H1 (cell line): ENCODE measurements at regions not wholly inside any gene's neighbourhood (a gene's known extent, or its start where the extent isn't known, plus 50 kb on each side); places are given as distances from the start of the nearest gene placed in this dataset.

Experiments used
- EZH2 ChIP-seq: fragments of 200-600 bp; sonication (generic); IDR thresholded peaks from 2 replicates; pipeline ENCODE4 v1.7.1; 2012; ENCODE audit warnings: low read depth, mild to moderate bottlenecking, moderate library complexity, low read length, inconsistent platforms; ENCODE audit not compliant: severe bottlenecking
- MAFK ChIP-seq: IDR thresholded peaks from 2 replicates; pipeline ENCODE4 v1.6.1; 2012; ENCODE audit warnings: low read depth, mild to moderate bottlenecking, improper control_type of control experiment, low read length
- POLR2AphosphoS5 ChIP-seq: IDR thresholded peaks from 2 replicates; pipeline ENCODE4 v1.6.1; 2011; ENCODE audit warnings: low read depth, low read length
- RBBP5 ChIP-seq: IDR thresholded peaks from 2 replicates; pipeline ENCODE4 v1.7.1; 2012; ENCODE audit warnings: low read depth, mild to moderate bottlenecking, inconsistent platforms, low read length, moderate library complexity, borderline replicate concordance
- TAF7 ChIP-seq: optimal IDR thresholded peaks from 2 replicates; pipeline ENCODE3; 2011; ENCODE audit warnings: low read depth, mild to moderate bottlenecking, inconsistent platforms, low read length, moderate library complexity, borderline replicate concordance
- TF ChIP-seq, protein P1 (sequence below), 3 experiments: IDR thresholded peaks; 1 replicate in 2 of 3; 2 replicates in 1 of 3; pipeline versions ENCODE4 v1.5.1 to v1.6.1; 2011; ENCODE audit warnings: low read length in 3 of 3, mild to moderate bottlenecking in 3 of 3, inconsistent platforms in 2 of 3, low read depth in 1 of 3, moderate library complexity in 1 of 3; ENCODE audit not compliant: insufficient read depth in 1 of 3; ENCODE audit errors: control extremely low read depth in 1 of 3
- TF ChIP-seq, protein P2 (sequence below): IDR thresholded peaks from 2 replicates; pipeline ENCODE4 v1.6.1; 2012; ENCODE audit warnings: inconsistent platforms

DNA sequence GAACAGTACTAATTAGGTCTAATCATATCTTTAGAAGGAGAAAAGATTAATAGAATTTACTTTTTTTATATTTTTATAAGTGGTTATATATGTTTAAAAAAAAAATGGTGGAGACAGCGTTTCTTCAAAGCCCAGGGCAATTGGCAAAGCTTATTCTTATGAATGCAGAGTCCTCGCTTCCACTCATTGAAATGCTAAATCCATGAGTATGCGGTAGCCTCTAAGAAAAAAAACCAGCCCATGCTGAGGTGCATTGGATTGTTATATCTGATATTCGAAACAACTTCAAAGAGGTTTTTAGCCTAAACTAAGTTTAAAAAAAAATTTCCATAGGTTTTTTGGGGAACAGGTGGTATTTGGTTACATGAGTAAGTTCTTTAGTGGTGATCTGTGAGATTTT is 142.8 kb downstream of the GOLIM4 start:
- TF ChIP-seq, protein P1, sequence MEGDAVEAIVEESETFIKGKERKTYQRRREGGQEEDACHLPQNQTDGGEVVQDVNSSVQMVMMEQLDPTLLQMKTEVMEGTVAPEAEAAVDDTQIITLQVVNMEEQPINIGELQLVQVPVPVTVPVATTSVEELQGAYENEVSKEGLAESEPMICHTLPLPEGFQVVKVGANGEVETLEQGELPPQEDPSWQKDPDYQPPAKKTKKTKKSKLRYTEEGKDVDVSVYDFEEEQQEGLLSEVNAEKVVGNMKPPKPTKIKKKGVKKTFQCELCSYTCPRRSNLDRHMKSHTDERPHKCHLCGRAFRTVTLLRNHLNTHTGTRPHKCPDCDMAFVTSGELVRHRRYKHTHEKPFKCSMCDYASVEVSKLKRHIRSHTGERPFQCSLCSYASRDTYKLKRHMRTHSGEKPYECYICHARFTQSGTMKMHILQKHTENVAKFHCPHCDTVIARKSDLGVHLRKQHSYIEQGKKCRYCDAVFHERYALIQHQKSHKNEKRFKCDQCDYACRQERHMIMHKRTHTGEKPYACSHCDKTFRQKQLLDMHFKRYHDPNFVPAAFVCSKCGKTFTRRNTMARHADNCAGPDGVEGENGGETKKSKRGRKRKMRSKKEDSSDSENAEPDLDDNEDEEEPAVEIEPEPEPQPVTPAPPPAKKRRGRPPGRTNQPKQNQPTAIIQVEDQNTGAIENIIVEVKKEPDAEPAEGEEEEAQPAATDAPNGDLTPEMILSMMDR (IDR thresholded peaks at IDR 0.05; ENCODE audit: control extremely low read depth in 1 of 3, insufficient read depth in 1 of 3, low read depth in 1 of 3, low read length in 3 of 3): no peak
- TF ChIP-seq MAFK: no peak
- TF ChIP-seq RBBP5: no peak
- TF ChIP-seq EZH2: no peak
- no peak for TF ChIP-seq POLR2AphosphoS5
- TF ChIP-seq, protein P2, sequence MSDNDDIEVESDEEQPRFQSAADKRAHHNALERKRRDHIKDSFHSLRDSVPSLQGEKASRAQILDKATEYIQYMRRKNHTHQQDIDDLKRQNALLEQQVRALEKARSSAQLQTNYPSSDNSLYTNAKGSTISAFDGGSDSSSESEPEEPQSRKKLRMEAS: no peak
- no peak for TF ChIP-seq TAF7
